ENCODE measurements at regions not wholly inside any gene's neighbourhood (a gene's known extent, or its start where the extent isn't known, plus 50 kb on each side); places are given as distances from the start of the nearest gene placed in this dataset.

GRCh38 chr16:5447734-5448133, 350.1 kb upstream of the EEF2KMT start:
- no peak for DNase-seq

GRCh38 chr16:5446623-5447240, 349.1 kb upstream of the EEF2KMT start:
- no peak for DNase-seq

GRCh38 chr16:5444189-5444588, 346.6 kb upstream of the EEF2KMT start:
- DNase-seq = no peak

GRCh38 chr16:5442986-5443385, 345.4 kb upstream of the EEF2KMT start:
- no peak for DNase-seq

- no peak for DNase-seq
These were observed 344.5 kb upstream of the EEF2KMT start for GRCh38 chr16:5442054-5442453.

- no peak for DNase-seq
These were observed 341.0 kb upstream of the EEF2KMT start for GRCh38 chr16:5438591-5438990.

GRCh38 chr16:5433587-5433986, 336.0 kb upstream of the EEF2KMT start:
- no peak for DNase-seq

- DNase-seq = no peak
These were observed 334.6 kb upstream of the EEF2KMT start for GRCh38 chr16:5432166-5432565.

- DNase-seq = no peak
These were observed 333.0 kb upstream of the EEF2KMT start for GRCh38 chr16:5430598-5430997.

- DNase-seq = no peak
These were observed 331.3 kb upstream of the EEF2KMT start for GRCh38 chr16:5428932-5429331.

GRCh38 chr16:5427571-5427970, 330.0 kb upstream of the EEF2KMT start:
- DNase-seq = no peak

- no peak for DNase-seq
These were observed 325.3 kb upstream of the EEF2KMT start for GRCh38 chr16:5422643-5423496.

GRCh38 chr16:5422047-5422446, 324.5 kb upstream of the EEF2KMT start:
- DNase-seq = no peak

- no peak for DNase-seq
These were observed 318.4 kb upstream of the EEF2KMT start for GRCh38 chr16:5416013-5416412.

- DNase-seq = no peak
These were observed 317.5 kb upstream of the EEF2KMT start for GRCh38 chr16:5415123-5415522.

GRCh38 chr16:5412731-5413130, 315.1 kb upstream of the EEF2KMT start:
- no peak for DNase-seq

GRCh38 chr16:5398203-5398602, 300.6 kb upstream of the EEF2KMT start:
- DNase-seq = no peak

GRCh38 chr16:5396880-5397279, 299.3 kb upstream of the EEF2KMT start:
- no peak for DNase-seq

GRCh38 chr16:5393070-5393469, 295.5 kb upstream of the EEF2KMT start:
- no peak for DNase-seq

GRCh38 chr16:5386989-5387388, 289.4 kb upstream of the EEF2KMT start:
- DNase-seq = no peak

GRCh38 chr16:5385811-5386210, 288.2 kb upstream of the EEF2KMT start:
- no peak for DNase-seq

GRCh38 chr16:5385115-5385514, 287.5 kb upstream of the EEF2KMT start:
- no peak for DNase-seq

GRCh38 chr16:5383737-5384136, 286.1 kb upstream of the EEF2KMT start:
- DNase-seq = no peak

- no peak for DNase-seq
These were observed 284.9 kb upstream of the EEF2KMT start for GRCh38 chr16:5382484-5382883.

GRCh38 chr16:5381481-5381880, 283.9 kb upstream of the EEF2KMT start:
- no peak for DNase-seq

All from DMS153 (cell line).